GM23338 (cell line): ENCODE measurements at regions not wholly inside any gene's neighbourhood (a gene's known extent, or its start where the extent isn't known, plus 50 kb on each side); places are given as distances from the start of the nearest gene placed in this dataset.

ENCODE experiments used
- ATAC-seq: fragments of 200-7000 bp; cut with Tn5 transposase; 3 replicates; pipeline ENCODE4 v1.9.1; 2020
- DNase-seq: peaks from one replicate; pipeline ENCODE4 v3.0.0-alpha.2; 2015; ENCODE audit warnings: low spot score
- H2AFZ ChIP-seq: fragments of 200-600 bp; sonication (generic); 2 replicates; pipeline ENCODE4 v1.8.0; 2016; ENCODE audit warnings: antibody characterized with exemption, mild to moderate bottlenecking, moderate library complexity
- H3F3A ChIP-seq: fragments of 200-600 bp; sonication (generic); replicated peaks from 2 replicates; pipeline ENCODE4 v1.8.0; 2017; ENCODE audit warnings: antibody characterized with exemption, mixed run types, low read depth
- H3K27ac ChIP-seq: fragments of 200-600 bp; sonication (generic); 2 replicates; pipeline ENCODE4 v1.6.1; 2016; ENCODE audit warnings: low read depth
- H3K27me3 ChIP-seq: fragments of 200-600 bp; sonication (generic); 2 replicates; pipeline ENCODE4 v1.8.0; 2016; ENCODE audit warnings: mild to moderate bottlenecking, mixed run types, moderate library complexity; ENCODE audit not compliant: insufficient read depth
- H3K36me3 ChIP-seq: fragments of 200-600 bp; sonication (generic); 2 replicates; pipeline ENCODE4 v1.8.0; 2016; ENCODE audit warnings: mild to moderate bottlenecking; ENCODE audit not compliant: insufficient read depth
- H3K4me1 ChIP-seq: fragments of 200-600 bp; sonication (generic); 2 replicates; pipeline ENCODE4 v1.8.0; 2016; ENCODE audit warnings: mild to moderate bottlenecking, moderate library complexity; ENCODE audit not compliant: insufficient read depth
- H3K4me2 ChIP-seq: fragments of 200-600 bp; sonication (generic); 2 replicates; pipeline ENCODE4 v1.7.1; 2017; ENCODE audit warnings: mixed run types
- H3K4me3 ChIP-seq: fragments of 200-600 bp; sonication (generic); 2 replicates; pipeline ENCODE4 v1.6.1; 2016; ENCODE audit warnings: mixed run types
- H3K79me2 ChIP-seq: fragments of 200-600 bp; sonication (generic); replicated peaks from 2 replicates; pipeline ENCODE4 v1.8.0; 2017; ENCODE audit warnings: mild to moderate bottlenecking; ENCODE audit not compliant: insufficient read depth
- H3K9me2 ChIP-seq: fragments of 200-600 bp; sonication (generic); 2 replicates; pipeline ENCODE4 v1.8.0; 2017; ENCODE audit not compliant: insufficient read depth
- H4K20me1 ChIP-seq: fragments of 200-600 bp; sonication (generic); replicated peaks from 2 replicates; pipeline ENCODE4 v1.8.0; 2017; ENCODE audit warnings: mild to moderate bottlenecking; ENCODE audit not compliant: insufficient read depth
- H3K27ac Mint-ChIP-seq: 2 replicates; pipeline ENCODE4 v1.8.0; 2020; ENCODE audit warnings: inconsistent platforms, mild to moderate bottlenecking, moderate library complexity, mixed read lengths
- H3K27me3 Mint-ChIP-seq: 3 replicates; pipeline ENCODE4 v1.8.0; 2022; ENCODE audit warnings: low read depth, mild to moderate bottlenecking, moderate library complexity, mixed read lengths, inconsistent platforms; ENCODE audit not compliant: insufficient read depth, poor library complexity
- H3K36me3 Mint-ChIP-seq: 3 replicates; pipeline ENCODE4 v1.8.0; 2021; ENCODE audit warnings: low read depth, mild to moderate bottlenecking, inconsistent platforms, moderate library complexity, mixed read lengths
- H3K4me1 Mint-ChIP-seq: 3 replicates; pipeline ENCODE4 v1.8.0; 2020; ENCODE audit warnings: mild to moderate bottlenecking, inconsistent platforms, mixed read lengths
- H3K4me3 Mint-ChIP-seq: 3 replicates; pipeline ENCODE4 v1.8.0; 2021; ENCODE audit warnings: moderate library complexity, mild to moderate bottlenecking, inconsistent platforms, mixed read lengths
- H3K9me3 Mint-ChIP-seq: 3 replicates; pipeline ENCODE4 v1.8.0; 2020; ENCODE audit warnings: moderate library complexity, mild to moderate bottlenecking, inconsistent platforms, mixed read lengths
- CTCF ChIP-seq, 2 experiments: fragments of 200-600 bp in 1 of 2; sonication (generic) in 1 of 2; conservative IDR thresholded peaks; 2 replicates each; pipeline versions ENCODE4 v1.5.1 to v1.6.1; 2016 to 2017; ENCODE audit warnings: antibody characterized with exemption in 2 of 2, low read depth in 2 of 2, mild to moderate bottlenecking in 2 of 2, moderate library complexity in 1 of 2
- ETS1 ChIP-seq: IDR thresholded peaks from 2 replicates; pipeline ENCODE4 v1.6.1; 2016; ENCODE audit warnings: antibody characterized with exemption
- EZH2 ChIP-seq: fragments of 200-600 bp; sonication (generic); IDR thresholded peaks from one replicate; pipeline ENCODE4 v1.8.0; 2017; ENCODE audit warnings: antibody characterized with exemption, mild to moderate bottlenecking, low read depth; ENCODE audit not compliant: unreplicated experiment
- EZH2phosphoT487 ChIP-seq: fragments of 200-600 bp; sonication (generic); IDR thresholded peaks from one replicate; pipeline ENCODE4 v1.8.1; 2018; ENCODE audit warnings: antibody characterized with exemption; ENCODE audit not compliant: unreplicated experiment
- POLR2AphosphoS5 ChIP-seq: IDR thresholded peaks from 2 replicates; pipeline ENCODE4 v1.6.1; 2016; ENCODE audit warnings: antibody characterized with exemption, low read depth
- STAT1 ChIP-seq: IDR thresholded peaks from one replicate; pipeline ENCODE4 v1.6.1; 2016; ENCODE audit warnings: antibody characterized with exemption; ENCODE audit not compliant: unreplicated experiment
- ZNF114 ChIP-seq: fragments of 250-450 bp; sonication (Bioruptor Pico); IDR thresholded peaks from 2 replicates; pipeline ENCODE4 v1.5.0; 2020; ENCODE audit warnings: mild to moderate bottlenecking, moderate library complexity
- ZNF331 ChIP-seq: fragments of 250-450 bp; sonication (Bioruptor Pico); IDR thresholded peaks from 2 replicates; pipeline ENCODE4 v1.5.0; 2020; ENCODE audit warnings: low read depth, mild to moderate bottlenecking, moderate library complexity
- TF ChIP-seq, protein P1 (sequence below): fragments of 250-450 bp; sonication (Bioruptor Pico); IDR thresholded peaks from 2 replicates; pipeline ENCODE4 v1.5.0; 2020; ENCODE audit warnings: mild to moderate bottlenecking, moderate library complexity

- Histone ChIP-seq H4K20me1 (no peaks in the 10 kb centered on the region), H3F3A (no peaks in the 10 kb centered on the region), H3K9me2 (no peaks in the 10 kb centered on the region), H3K27ac (no peak overlapping the region), H3K4me1 (no peaks in the 10 kb centered on the region), H2AFZ (no peak overlapping the region), H3K27me3 (no peaks in the 10 kb centered on the region), H3K36me3 (no peaks in the 10 kb centered on the region), H3K4me2 (no peak overlapping the region), H3K79me2 (no peaks in the 10 kb centered on the region), H3K4me3 (no peak overlapping the region)
- DNase-seq (no peak), ATAC-seq (no peak)
- TF ChIP-seq ZNF114 (CRISPR knock-in tag) (no peak), STAT1 (no peak), EZH2 (no peak), EZH2phosphoT487 (no peak), POLR2AphosphoS5 (no peak)
- Mint-ChIP-seq H3K27me3 (no peaks in the 10 kb centered on the region), H3K4me3 (no peak overlapping the region), H3K9me3 (no peaks in the 10 kb centered on the region; the same call in 2 of the 3 replicates), H3K4me1 (no peaks in the 10 kb centered on the region), H3K36me3 (no peaks in the 10 kb centered on the region), H3K27ac (no peak overlapping the region)
Observed at GRCh38 chr10:52491246-52491995, 177.3 kb downstream of the DKK1 start.

- Histone ChIP-seq H3K4me3 (no peak overlapping the region), H4K20me1 (no peaks in the 10 kb centered on the region), H3K27ac (no peak overlapping the region), H3K36me3 (no peaks in the 10 kb centered on the region), H3K4me1 (no peaks in the 10 kb centered on the region), H3K9me2 (peaks cover 3% of the 10 kb centered on the region; the same call in 1 of the 2 replicates), H3K4me2 (no peak overlapping the region), H3F3A (no peaks in the 10 kb centered on the region), H2AFZ (no peak overlapping the region), H3K27me3 (no peaks in the 10 kb centered on the region), H3K79me2 (no peaks in the 10 kb centered on the region)
- Mint-ChIP-seq H3K27ac (no peak overlapping the region), H3K36me3 (peaks cover 9% of the 10 kb centered on the region; the same call in 2 of the 3 replicates), H3K9me3 (peaks cover 25% of the 10 kb centered on the region), H3K27me3 (peaks cover 1% of the 10 kb centered on the region), H3K4me1 (no peaks in the 10 kb centered on the region), H3K4me3 (no peak overlapping the region)
- TF ChIP-seq CTCF (conservative IDR thresholded peaks at IDR 0.05; ENCODE audit: low read depth in 2 of 2) (no peak), ZNF331 (CRISPR knock-in tag) (no peak), ETS1 (no peak), EZH2phosphoT487 (no peak)
- TF ChIP-seq, protein P1, sequence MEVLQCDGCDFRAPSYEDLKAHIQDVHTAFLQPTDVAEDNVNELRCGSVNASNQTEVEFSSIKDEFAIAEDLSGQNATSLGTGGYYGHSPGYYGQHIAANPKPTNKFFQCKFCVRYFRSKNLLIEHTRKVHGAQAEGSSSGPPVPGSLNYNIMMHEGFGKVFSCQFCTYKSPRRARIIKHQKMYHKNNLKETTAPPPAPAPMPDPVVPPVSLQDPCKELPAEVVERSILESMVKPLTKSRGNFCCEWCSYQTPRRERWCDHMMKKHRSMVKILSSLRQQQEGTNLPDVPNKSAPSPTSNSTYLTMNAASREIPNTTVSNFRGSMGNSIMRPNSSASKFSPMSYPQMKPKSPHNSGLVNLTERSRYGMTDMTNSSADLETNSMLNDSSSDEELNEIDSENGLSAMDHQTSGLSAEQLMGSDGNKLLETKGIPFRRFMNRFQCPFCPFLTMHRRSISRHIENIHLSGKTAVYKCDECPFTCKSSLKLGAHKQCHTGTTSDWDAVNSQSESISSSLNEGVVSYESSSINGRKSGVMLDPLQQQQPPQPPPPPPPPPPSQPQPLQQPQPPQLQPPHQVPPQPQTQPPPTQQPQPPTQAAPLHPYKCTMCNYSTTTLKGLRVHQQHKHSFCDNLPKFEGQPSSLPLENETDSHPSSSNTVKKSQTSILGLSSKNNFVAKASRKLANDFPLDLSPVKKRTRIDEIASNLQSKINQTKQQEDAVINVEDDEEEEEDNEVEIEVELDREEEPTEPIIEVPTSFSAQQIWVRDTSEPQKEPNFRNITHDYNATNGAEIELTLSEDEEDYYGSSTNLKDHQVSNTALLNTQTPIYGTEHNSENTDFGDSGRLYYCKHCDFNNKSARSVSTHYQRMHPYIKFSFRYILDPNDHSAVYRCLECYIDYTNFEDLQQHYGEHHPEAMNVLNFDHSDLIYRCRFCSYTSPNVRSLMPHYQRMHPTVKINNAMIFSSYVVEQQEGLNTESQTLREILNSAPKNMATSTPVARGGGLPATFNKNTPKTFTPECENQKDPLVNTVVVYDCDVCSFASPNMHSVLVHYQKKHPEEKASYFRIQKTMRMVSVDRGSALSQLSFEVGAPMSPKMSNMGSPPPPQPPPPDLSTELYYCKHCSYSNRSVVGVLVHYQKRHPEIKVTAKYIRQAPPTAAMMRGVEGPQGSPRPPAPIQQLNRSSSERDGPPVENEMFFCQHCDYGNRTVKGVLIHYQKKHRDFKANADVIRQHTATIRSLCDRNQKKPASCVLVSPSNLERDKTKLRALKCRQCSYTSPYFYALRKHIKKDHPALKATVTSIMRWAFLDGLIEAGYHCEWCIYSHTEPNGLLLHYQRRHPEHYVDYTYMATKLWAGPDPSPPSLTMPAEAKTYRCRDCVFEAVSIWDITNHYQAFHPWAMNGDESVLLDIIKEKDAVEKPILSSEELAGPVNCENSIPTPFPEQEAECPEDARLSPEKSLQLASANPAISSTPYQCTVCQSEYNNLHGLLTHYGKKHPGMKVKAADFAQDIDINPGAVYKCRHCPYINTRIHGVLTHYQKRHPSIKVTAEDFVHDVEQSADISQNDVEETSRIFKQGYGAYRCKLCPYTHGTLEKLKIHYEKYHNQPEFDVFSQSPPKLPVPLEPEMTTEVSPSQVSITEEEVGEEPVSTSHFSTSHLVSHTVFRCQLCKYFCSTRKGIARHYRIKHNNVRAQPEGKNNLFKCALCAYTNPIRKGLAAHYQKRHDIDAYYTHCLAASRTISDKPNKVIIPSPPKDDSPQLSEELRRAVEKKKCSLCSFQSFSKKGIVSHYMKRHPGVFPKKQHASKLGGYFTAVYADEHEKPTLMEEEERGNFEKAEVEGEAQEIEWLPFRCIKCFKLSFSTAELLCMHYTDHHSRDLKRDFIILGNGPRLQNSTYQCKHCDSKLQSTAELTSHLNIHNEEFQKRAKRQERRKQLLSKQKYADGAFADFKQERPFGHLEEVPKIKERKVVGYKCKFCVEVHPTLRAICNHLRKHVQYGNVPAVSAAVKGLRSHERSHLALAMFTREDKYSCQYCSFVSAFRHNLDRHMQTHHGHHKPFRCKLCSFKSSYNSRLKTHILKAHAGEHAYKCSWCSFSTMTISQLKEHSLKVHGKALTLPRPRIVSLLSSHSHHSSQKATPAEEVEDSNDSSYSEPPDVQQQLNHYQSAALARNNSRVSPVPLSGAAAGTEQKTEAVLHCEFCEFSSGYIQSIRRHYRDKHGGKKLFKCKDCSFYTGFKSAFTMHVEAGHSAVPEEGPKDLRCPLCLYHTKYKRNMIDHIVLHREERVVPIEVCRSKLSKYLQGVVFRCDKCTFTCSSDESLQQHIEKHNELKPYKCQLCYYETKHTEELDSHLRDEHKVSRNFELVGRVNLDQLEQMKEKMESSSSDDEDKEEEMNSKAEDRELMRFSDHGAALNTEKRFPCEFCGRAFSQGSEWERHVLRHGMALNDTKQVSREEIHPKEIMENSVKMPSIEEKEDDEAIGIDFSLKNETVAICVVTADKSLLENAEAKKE: no peak
- DNase-seq (no peak), ATAC-seq (no peak)
Observed at GRCh38 chr10:52499281-52499680, 185.2 kb downstream of the DKK1 start.
